GM10266 (cell line): ENCODE measurements at regions not wholly inside any gene's neighbourhood (a gene's known extent, or its start where the extent isn't known, plus 50 kb on each side); places are given as distances from the start of the nearest gene placed in this dataset.

Experiments used
- DNase-seq: peaks from one replicate; pipeline ENCODE4 v3.0.0; 2012; ENCODE audit errors: extremely low spot score
- TF ChIP-seq, protein P1 (sequence below): IDR thresholded peaks from 2 replicates; pipeline ENCODE4 v1.5.1; 2012; ENCODE audit warnings: mild to moderate bottlenecking, low read depth; ENCODE audit not compliant: control insufficient read depth, insufficient read depth; ENCODE audit errors: missing control alignments

DNA sequence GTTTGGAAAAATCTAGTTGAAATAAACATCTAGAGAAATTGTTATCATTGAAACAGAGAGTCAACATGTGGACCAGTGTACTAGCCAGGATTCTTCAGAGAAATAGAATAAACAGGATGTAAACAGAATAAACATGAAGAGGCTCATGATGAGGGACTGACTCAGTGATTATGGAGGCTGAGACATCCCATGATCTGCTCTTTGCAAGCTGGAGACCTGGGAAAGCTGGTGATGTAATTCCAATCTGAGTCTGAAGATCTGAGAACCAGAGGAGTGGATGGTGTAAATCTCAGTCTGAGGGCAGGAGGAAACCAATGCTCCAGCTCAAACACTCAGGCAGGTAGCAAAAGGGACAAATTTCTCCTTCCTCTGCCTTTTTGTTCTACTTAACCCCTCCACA is 62.9 kb upstream of the FAM180A start:
- TF ChIP-seq, protein P1, sequence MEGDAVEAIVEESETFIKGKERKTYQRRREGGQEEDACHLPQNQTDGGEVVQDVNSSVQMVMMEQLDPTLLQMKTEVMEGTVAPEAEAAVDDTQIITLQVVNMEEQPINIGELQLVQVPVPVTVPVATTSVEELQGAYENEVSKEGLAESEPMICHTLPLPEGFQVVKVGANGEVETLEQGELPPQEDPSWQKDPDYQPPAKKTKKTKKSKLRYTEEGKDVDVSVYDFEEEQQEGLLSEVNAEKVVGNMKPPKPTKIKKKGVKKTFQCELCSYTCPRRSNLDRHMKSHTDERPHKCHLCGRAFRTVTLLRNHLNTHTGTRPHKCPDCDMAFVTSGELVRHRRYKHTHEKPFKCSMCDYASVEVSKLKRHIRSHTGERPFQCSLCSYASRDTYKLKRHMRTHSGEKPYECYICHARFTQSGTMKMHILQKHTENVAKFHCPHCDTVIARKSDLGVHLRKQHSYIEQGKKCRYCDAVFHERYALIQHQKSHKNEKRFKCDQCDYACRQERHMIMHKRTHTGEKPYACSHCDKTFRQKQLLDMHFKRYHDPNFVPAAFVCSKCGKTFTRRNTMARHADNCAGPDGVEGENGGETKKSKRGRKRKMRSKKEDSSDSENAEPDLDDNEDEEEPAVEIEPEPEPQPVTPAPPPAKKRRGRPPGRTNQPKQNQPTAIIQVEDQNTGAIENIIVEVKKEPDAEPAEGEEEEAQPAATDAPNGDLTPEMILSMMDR: no peak
- no peak for DNase-seq

DNA sequence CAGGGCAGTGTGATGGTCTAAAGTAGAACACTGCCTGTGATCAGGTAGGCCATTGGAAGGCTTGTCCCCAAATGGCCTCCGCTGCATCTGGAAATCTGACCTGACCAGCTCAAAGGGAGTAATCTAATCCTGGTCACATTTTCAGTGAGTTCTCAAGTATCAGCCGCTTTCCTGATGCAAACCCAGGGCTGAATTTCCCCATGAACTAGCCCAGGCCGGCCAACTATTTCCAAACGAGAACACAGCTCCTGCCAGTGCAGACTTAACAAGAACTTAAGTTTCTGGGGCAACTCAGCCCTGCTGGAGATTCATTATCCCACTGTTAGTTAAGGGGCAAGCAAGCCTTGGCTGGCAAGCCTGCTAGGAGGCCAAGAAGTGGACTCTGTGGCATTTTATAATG is 59.6 kb upstream of the FAM180A start:
- no peak for DNase-seq
- TF ChIP-seq, protein P1: no peak

DNA sequence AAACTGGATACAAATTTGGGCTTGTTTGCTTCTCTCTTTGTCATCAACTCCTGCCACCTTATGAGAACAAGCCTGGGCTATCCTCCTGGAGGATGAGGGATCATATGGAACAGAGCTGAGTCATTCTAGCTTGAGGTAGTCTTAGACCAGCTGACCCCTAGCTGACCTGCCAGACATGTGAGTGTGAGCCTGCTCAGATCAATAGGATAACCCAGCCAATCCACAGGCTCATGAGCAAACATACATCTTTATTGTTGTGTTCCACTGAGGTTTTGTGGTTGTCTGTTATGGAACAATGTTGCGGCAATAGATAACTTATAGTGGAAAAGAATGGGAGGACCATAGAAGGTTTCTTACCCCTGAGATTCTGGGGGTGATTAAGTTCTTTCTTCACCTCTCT is 54.5 kb upstream of the FAM180A start:
- TF ChIP-seq, protein P1: no peak

DNA sequence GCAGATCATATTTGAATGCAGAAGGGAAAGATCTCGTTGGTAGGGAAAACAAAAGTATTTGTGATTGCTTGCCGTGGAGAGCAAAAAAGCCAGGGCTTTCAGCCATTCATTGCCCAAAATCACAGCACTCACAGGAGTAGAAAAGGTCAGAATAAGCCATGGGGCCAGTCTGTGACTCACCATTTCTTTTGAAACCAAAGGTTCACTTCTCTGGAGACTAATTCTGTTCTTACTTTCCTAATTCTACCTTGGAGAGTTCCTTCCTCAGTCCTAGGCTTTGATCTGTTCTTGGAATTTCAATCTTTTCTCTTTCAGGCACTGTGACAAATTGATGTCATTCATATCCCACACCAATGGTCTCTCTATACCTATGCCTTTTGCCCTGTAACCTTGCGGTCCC is 54.1 kb upstream of the FAM180A start:
- no peak for DNase-seq
- TF ChIP-seq, protein P1: no peak

More for the DNA sequence above, 54.5 kb upstream of the FAM180A start:
- DNase-seq: no peak

DNA sequence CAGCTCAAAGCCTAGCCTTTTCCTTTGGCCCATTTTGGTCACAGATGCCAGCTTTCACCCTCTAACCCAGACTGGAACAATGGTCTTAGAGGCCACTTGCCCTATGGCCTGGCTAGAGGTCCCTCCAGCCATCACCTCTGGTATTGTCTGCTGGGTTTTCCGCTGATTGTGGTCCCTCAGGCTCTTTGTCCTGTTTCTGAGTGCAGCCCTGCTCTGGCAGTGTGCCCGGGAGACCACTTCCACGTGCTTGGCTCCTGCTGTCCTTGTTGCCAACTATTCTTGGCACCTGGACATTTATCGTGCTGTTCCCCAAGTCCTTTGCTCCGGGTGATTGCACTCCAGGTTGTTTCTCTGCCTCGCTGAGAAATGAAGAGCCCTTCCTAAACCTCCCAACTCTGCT is 53.3 kb upstream of the FAM180A start:
- no peak for DNase-seq
- TF ChIP-seq, protein P1: no peak

DNA sequence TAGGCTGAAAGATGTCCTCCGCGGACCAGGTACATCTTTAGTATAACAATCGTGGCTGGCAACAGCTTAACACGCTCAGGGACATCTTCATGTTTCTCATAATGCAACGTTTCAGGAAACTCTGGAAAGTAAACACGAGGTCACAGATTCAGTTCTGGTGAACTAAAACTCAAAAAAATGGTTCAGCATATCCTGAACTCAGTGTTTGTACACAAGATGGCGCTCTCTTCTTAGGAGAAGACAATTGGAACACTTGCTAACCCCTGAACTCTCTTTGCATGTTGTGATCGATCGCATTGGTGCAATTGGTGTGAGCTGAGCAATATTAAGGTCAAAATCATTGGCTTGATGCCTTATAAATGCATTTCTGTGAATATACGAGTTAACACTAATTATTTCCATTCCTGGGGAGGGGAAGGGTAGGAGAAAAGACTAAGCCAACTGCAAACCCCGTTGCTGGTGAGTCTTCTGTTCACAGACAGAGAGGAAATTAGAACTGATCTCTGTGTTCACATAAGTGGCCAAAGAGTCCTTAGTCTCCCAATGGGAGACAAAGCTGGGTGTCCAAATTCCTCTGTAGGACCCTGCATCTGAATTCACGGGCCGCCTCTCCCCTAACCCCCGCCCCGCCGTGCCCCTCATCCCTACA is 52.6 kb upstream of the FAM180A start:
- DNase-seq: peak; percentile 73
- TF ChIP-seq, protein P1: peak; percentile 78

DNA sequence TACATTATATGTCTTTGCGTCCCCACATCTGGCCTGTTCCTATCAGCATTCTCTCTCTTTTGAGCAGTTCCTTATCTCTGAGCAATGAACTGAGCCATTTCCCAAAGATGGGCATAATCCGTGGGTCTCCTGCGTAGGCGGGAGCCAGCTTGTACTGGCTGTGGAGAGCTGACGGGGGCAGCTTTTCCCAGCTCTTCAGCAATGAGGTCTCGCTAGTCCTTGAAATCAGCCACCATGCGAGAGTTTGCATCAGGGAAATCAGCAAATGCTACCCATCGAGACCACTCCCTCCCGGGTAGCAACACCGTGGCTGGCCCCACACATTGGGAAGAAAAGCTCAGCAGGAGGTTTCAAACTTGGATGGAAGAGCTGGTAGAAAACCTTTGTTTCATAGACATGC is 51.9 kb upstream of the FAM180A start:
- no peak for DNase-seq
- TF ChIP-seq, protein P1: no peak
